Heart right ventricle (tissue), 16 donors: ENCODE measurements at regions not wholly inside any gene's neighbourhood (a gene's known extent, or its start where the extent isn't known, plus 50 kb on each side); places are given as distances from the start of the nearest gene placed in this dataset.

Source experiments
- ATAC-seq, 8 donors: fragments of 200-7000 bp; cut with Tn5 transposase; one replicate each; pipeline ENCODE4 v1.9.1; 2020; ENCODE audit warnings: mild to moderate bottlenecking in 8 of 8, moderate library complexity in 8 of 8, moderate number of reproducible peaks in 1 of 8
- DNase-seq, 2 donors: peaks; one replicate each; pipeline ENCODE4 v3.0.0-alpha.2; 2020
- H3K27ac ChIP-seq, 10 donors: fragments of 200-600 bp; sonication (generic) in 2 of 10; one replicate each; pipeline versions ENCODE4 v1.5.0 to v1.8.0; 2020 to 2022; ENCODE audit warnings: mild to moderate bottlenecking in 3 of 10
- H3K27me3 ChIP-seq, 7 donors: fragments of 200-600 bp; one replicate each; pipeline ENCODE4 v1.8.0; 2021 to 2022; ENCODE audit warnings: mild to moderate bottlenecking in 2 of 7
- H3K36me3 ChIP-seq, 9 donors: fragments of 200-600 bp; sonication (generic) in 1 of 9; one replicate each; pipeline versions ENCODE4 v1.5.0 to v1.8.0; 2020 to 2022; ENCODE audit warnings: mild to moderate bottlenecking in 2 of 9
- H3K4me1 ChIP-seq, 9 donors: fragments of 200-600 bp; sonication (generic) in 1 of 9; one replicate each; pipeline versions ENCODE4 v1.5.0 to v1.8.0; 2020 to 2022; ENCODE audit warnings: mild to moderate bottlenecking in 4 of 9
- H3K4me3 ChIP-seq, 10 donors: fragments of 200-600 bp; sonication (generic) in 2 of 10; one replicate each; pipeline versions ENCODE4 v1.5.0 to v1.8.0; 2020 to 2022; ENCODE audit warnings: mild to moderate bottlenecking in 7 of 10, moderate library complexity in 2 of 10
- H3K9me3 ChIP-seq, 11 donors: fragments of 200-600 bp in 10 of 11; sonication (generic) in 2 of 11; one replicate each; pipeline versions ENCODE4 v1.5.0 to v1.8.0; 2013 to 2022; ENCODE audit warnings: mild to moderate bottlenecking in 2 of 11, control low read depth in 1 of 11, moderate library complexity in 1 of 11
- CTCF ChIP-seq, 9 donors: fragments of 200-600 bp; sonication (generic) in 2 of 9; IDR thresholded peaks; one replicate each; pipeline versions ENCODE4 v1.5.0 to v1.8.0; 2021 to 2022; ENCODE audit warnings: antibody characterized with exemption in 9 of 9, mild to moderate bottlenecking in 5 of 9, moderate library complexity in 1 of 9
- whole genome bisulfite sequencing, 2 donors: extraction: QIAGEN DNeasy Blood & Tissue Kit; methylation state at CpG; one replicate each; pipeline ENCODE4 v1.1.7; 2013; ENCODE audit warnings: inconsistent platforms in 1 of 2; 5-methylcytosine and 5-hydroxymethylcytosine counted together
- intact Hi-C, 10 donors: fragments of 100-400 bp; cut with DNase I; formaldehyde crosslinking; loops; one replicate each; pipeline versions ENCODE4 v1.11.1 to v1.14.2; 2022
- donor health status: Arrhythmogenic right ventricular cardiomyopathy.
- donor health status: ischemic (EF 13 %, LVEDD 7.1; RV severe dilation, severe dysfunction).
- donor health status: healthy with polysubstance abuse.
- donor health status: DM: no; HTN: yes; CAD: no.
- donor health status: DM: no; HTN: no; CAD: no.
- donor health status: ischemic (EF 25% LVEDD 6.9; RV normal size, moderate dysfunction).
- donor health status: ischemic (EF 25% LVEDD 5.7; RV mildly dilated, moderate dysfunction).
- donor health status: healthy.
- donor health status: DM: yes; HTN: yes; CAD: no.
- donor health status: Ischemic cardiomyopathy.
- donor health status: ischemic (EF 35%, LVEDD 5.7; RV mildly dilated, moderate dysfunction).
- donor health status: nonischemic (EF 11% LVEDD 7.7; RV severe dilation, severe dysfunction).
- donor health status: DM: yes; HTN: yes; CAD: no.
- donor health status: PGD.
- donor health status: ischemic (EF 29% LVEDD 5.4; RV normal size, mild dysfunction).
- donor health status: nonischemic (EF 23%, LVEDD 6.1; RV moderate dilation, normal function).

- no peak for DNase-seq
- no peak overlapping the region for H3K4me3 ChIP-seq
- peaks cover 0 to 4% (median 0%) of the 10 kb centered on the region in 9 donors for H3K4me1 ChIP-seq
- 94 to 99% methylated on average over 4 of the region's 4 CpGs for WGBS, 2 donors
- H3K36me3 ChIP-seq = no peaks in the 10 kb centered on the region
- H3K27ac ChIP-seq = no peak overlapping the region
- no peaks in the 10 kb centered on the region for H3K9me3 ChIP-seq
- intact Hi-C loops = loop anchor here in 2 of 10 donors (5.0 to 10.0 kb wide), 2 partner anchors 109 to 221 kb away; no protein-coding TSS in a partner anchor
- no peak for ATAC-seq
- TF ChIP-seq CTCF (IDR thresholded peaks at IDR 0.05) = no peak
- no peaks in the 10 kb centered on the region for H3K27me3 ChIP-seq
Observed at GRCh38 chr6:43843669-43844171, 73.7 kb downstream of the VEGFA start.

- intact Hi-C loops = loop anchor here in 2 of 10 donors (5.0 to 10.0 kb wide), 2 partner anchors 109 to 222 kb away; no protein-coding TSS in a partner anchor
- Histone ChIP-seq H3K27me3 (no peaks in the 10 kb centered on the region), H3K36me3 (no peaks in the 10 kb centered on the region), H3K9me3 (no peaks in the 10 kb centered on the region), H3K4me1 (peaks cover 0 to 9% (median 5%) of the 10 kb centered on the region in 9 donors), H3K4me3 (no peak overlapping the region), H3K27ac (no peak overlapping the region)
- TF ChIP-seq CTCF (IDR thresholded peaks at IDR 0.05) = no peak
- ATAC-seq = no peak
- 65 to 66% methylated on average over 5 of the region's 5 CpGs for WGBS, 2 donors
- no peak for DNase-seq
Observed at GRCh38 chr6:43843097-43843645, 73.2 kb downstream of the VEGFA start.

DNA sequence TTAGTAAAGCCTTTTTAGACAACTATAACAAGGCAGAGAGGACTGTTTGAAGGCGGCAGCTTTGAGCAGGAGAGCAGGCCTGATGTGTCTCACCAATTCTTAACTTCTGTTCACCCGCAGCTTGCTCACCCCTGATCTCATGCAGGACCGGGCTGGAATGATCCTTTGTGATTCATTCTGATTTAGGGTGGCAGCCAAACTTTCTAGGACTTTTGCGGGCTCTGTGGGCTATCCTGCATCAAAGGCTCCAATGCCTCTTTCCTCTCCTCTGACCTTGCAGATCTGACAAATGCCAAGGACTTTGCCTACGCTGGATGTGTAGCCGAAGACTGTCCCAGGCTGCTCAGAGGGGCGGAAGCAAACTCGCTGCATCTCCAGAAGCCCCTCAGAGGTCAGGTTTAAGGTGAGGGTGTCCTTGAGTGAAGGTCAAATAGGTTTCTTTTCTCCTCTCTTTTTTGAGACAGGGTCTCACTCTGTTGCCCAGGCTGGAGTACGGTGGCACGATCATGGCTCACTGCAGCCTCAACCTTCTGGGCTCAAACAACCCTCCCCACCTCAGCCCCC is 72.3 kb downstream of the VEGFA start:
- Histone ChIP-seq H3K36me3 (no peaks in the 10 kb centered on the region), H3K27me3 (no peaks in the 10 kb centered on the region), H3K27ac (no peak overlapping the region), H3K9me3 (no peaks in the 10 kb centered on the region), H3K4me3 (no peak overlapping the region), H3K4me1 (peaks cover 0 to 16% (median 10%) of the 10 kb centered on the region in 9 donors)
- DNase-seq (no peak), ATAC-seq (no peak)
- 79 to 87% methylated on average over 10 of the region's 10 CpGs for WGBS, 2 donors
- intact Hi-C loops = loop anchor here in 2 of 10 donors (5.0 to 10.0 kb wide), 2 partner anchors 110 to 222 kb away; no protein-coding TSS in a partner anchor
- TF ChIP-seq CTCF (IDR thresholded peaks at IDR 0.05) = no peak

DNA sequence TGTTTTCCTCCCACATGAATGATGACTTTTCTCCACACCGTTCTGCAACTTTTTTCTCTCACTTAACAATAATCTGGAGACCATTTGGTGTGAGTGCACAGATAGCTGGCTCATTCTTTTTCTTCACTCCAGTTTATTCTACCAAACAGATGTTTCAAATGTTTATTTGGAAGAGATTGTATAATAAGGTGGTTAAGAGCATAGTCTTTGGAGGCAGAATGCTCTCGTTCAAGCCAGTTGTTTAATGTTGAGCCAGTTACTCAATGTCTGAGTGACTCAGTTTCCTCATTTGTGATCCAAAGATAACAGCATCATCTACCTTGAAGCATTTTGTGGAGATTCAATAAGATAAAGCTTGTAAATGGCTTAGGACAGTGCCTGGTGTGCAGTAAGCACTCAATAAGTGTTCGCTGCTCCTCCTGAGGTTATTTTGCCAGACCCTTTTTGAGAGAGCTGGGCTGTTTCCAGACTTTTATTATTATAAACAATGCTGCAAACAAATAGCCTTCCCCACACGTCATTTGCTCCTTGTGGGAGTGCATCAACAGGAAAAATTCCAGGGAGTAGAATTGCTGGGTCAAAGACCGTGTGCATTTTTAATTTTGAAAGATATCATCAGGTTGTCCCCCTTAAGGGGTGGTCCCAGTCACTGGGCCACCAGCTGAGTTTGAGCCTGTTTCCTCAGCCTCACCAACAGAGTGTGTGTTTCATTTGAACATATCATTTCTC is 70.6 kb downstream of the VEGFA start:
- H3K36me3 ChIP-seq = no peaks in the 10 kb centered on the region
- ATAC-seq = peak in 1 of 8 donors; percentile 33
- no peaks in the 10 kb centered on the region for H3K27me3 ChIP-seq
- H3K4me1 ChIP-seq = peaks cover 0 to 16% (median 10%) of the 10 kb centered on the region in 9 donors
- no peak overlapping the region for H3K4me3 ChIP-seq
- H3K9me3 ChIP-seq = no peaks in the 10 kb centered on the region
- TF ChIP-seq CTCF (IDR thresholded peaks at IDR 0.05) = no peak
- no peak for DNase-seq
- 56 to 68% methylated on average over 5 of the region's 5 CpGs for WGBS, 2 donors
- intact Hi-C loops = loop anchor here in 2 of 10 donors (5.0 to 10.0 kb wide), 2 partner anchors 112 to 224 kb away; no protein-coding TSS in a partner anchor
- H3K27ac ChIP-seq = peak overlapping the region in 1 of 10 donors; percentile 7
